SK-N-SH (cell line): ENCODE measurements at regions not wholly inside any gene's neighbourhood (a gene's known extent, or its start where the extent isn't known, plus 50 kb on each side); places are given as distances from the start of the nearest gene placed in this dataset.

Experiments used
- CTCF ChIA-PET: fragments of 300-600, 350-600 bp; formaldehyde crosslinking; extraction: SDS; loops from one replicate; lab custom pipeline; 2021; lab: Yijun Ruan, JAX
- POLR2A ChIA-PET: fragments of 350-600 bp; sonication (Branson Sonifier 250); formaldehyde crosslinking; extraction: SDS; loops from one replicate; lab custom pipeline; 2020; ENCODE audit warnings: antibody characterized with exemption, inconsistent platforms; lab: Yijun Ruan, JAX
- DNase-seq: peaks from one replicate; pipeline ENCODE4 v3.0.0; 2012
- H2AFZ ChIP-seq: fragments of 200-600 bp; sonication (generic); 2 replicates; pipeline ENCODE4 v1.8.1; 2016; ENCODE audit warnings: antibody characterized with exemption, mild to moderate bottlenecking, low read depth
- H3F3A ChIP-seq: fragments of 200-600 bp; sonication (generic); replicated peaks from 2 replicates; pipeline ENCODE3; 2016; ENCODE audit warnings: antibody characterized with exemption, mild to moderate bottlenecking; ENCODE audit not compliant: insufficient read depth
- H3K27ac ChIP-seq, 2 experiments: fragments of 200-500 bp in 1 of 2; fragments of 200-600 bp in 1 of 2; sonication (Bioruptor generic) in 1 of 2; sonication (generic), shearing (Covaris generic) in 1 of 2; 2 replicates each; pipeline versions ENCODE4 v1.5.1 to v1.6.1; 2014 to 2016; ENCODE audit warnings: low read depth in 2 of 2, inconsistent platforms in 1 of 2, low read length in 1 of 2, mild to moderate bottlenecking in 1 of 2, mixed read lengths in 1 of 2
- H3K27me3 ChIP-seq: fragments of 200-600 bp; sonication (generic), shearing (Covaris generic); 2 replicates; pipeline ENCODE4 v1.6.1; 2016; ENCODE audit warnings: mixed run types; ENCODE audit not compliant: insufficient read depth
- H3K36me3 ChIP-seq, 2 experiments: fragments of 200-500 bp in 1 of 2; fragments of 200-600 bp in 1 of 2; sonication (Bioruptor generic) in 1 of 2; sonication (generic) in 1 of 2; replicated peaks in 1 of 2; 2 replicates each; pipeline versions ENCODE3 to v1.5.1; 2014 to 2016; ENCODE audit warnings: low read length in 1 of 2, mild to moderate bottlenecking in 1 of 2; ENCODE audit not compliant: insufficient read depth in 2 of 2, control insufficient read depth in 1 of 2
- H3K4me1 ChIP-seq, 2 experiments: fragments of 200-500 bp in 1 of 2; fragments of 200-600 bp in 1 of 2; sonication (Bioruptor generic) in 1 of 2; sonication (generic), shearing (Covaris generic) in 1 of 2; 2 replicates each; pipeline versions ENCODE4 v1.5.1 to v1.6.1; 2014 to 2016; ENCODE audit warnings: low read depth in 1 of 2, low read length in 1 of 2, mixed run types in 1 of 2; ENCODE audit not compliant: insufficient read depth in 2 of 2, control insufficient read depth in 1 of 2
- H3K4me2 ChIP-seq: fragments of 200-600 bp; sonication (generic), shearing (Covaris generic); 2 replicates; pipeline ENCODE4 v1.6.1; 2017; ENCODE audit warnings: mixed run types
- H3K4me3 ChIP-seq, 2 experiments: fragments of 200-500 bp in 1 of 2; fragments of 200-600 bp in 1 of 2; sonication (Bioruptor generic) in 1 of 2; sonication (generic), shearing (Covaris generic) in 1 of 2; 2 replicates each; pipeline versions ENCODE4 v1.5.1 to v1.8.1; 2014 to 2016; ENCODE audit warnings: low read depth in 2 of 2, inconsistent platforms in 1 of 2, low read length in 1 of 2, mild to moderate bottlenecking in 1 of 2, mixed read lengths in 1 of 2, moderate library complexity in 1 of 2
- H3K79me2 ChIP-seq: fragments of 200-600 bp; sonication (generic); 2 replicates; pipeline ENCODE4 v1.8.1; 2017; ENCODE audit warnings: mild to moderate bottlenecking; ENCODE audit not compliant: insufficient read depth
- H3K9ac ChIP-seq: fragments of 200-600 bp; sonication (generic); 2 replicates; pipeline ENCODE4 v1.6.1; 2017; ENCODE audit warnings: mixed run types
- H3K9me2 ChIP-seq: fragments of 200-600 bp; sonication (generic); 2 replicates; pipeline ENCODE4 v1.6.1; 2017; ENCODE audit warnings: mixed run types
- H3K9me3 ChIP-seq: fragments of 200-600 bp; sonication (generic); 2 replicates; pipeline ENCODE4 v1.6.1; 2017; ENCODE audit warnings: mixed run types, mild to moderate bottlenecking, moderate library complexity
- H4K20me1 ChIP-seq: fragments of 200-600 bp; sonication (generic); 2 replicates; pipeline ENCODE4 v1.6.1; 2017; ENCODE audit warnings: mild to moderate bottlenecking, mixed run types; ENCODE audit not compliant: insufficient read depth
- CHD2 ChIP-seq: fragments of 150-350 bp; IDR thresholded peaks from 2 replicates; pipeline ENCODE4 v1.6.1; 2018; ENCODE audit warnings: low read length; ENCODE audit not compliant: partially characterized antibody
- ELF1 ChIP-seq: IDR thresholded peaks from 2 replicates; pipeline ENCODE4 v1.4.0; 2012
- EP300 ChIP-seq, 2 experiments: IDR thresholded peaks; 2 replicates each; pipeline versions ENCODE4 v1.4.0 to v1.6.1; 2012; ENCODE audit warnings: borderline replicate concordance in 1 of 2, low read depth in 1 of 2, low read length in 1 of 2
- EZH2phosphoT487 ChIP-seq: fragments of 200-600 bp; sonication (generic); IDR thresholded peaks from 2 replicates; pipeline ENCODE4 v1.6.1; 2017; ENCODE audit warnings: low read depth, mixed run types, mild to moderate bottlenecking, antibody characterized with exemption, moderate library complexity, borderline replicate concordance
- FOSL2 ChIP-seq: IDR thresholded peaks from 2 replicates; pipeline ENCODE4 v1.4.0; 2012; ENCODE audit warnings: low read depth, mild to moderate bottlenecking, moderate library complexity, borderline replicate concordance
- FOXJ3 ChIP-seq: sonication (generic); formaldehyde crosslinking; IDR thresholded peaks from 2 replicates; pipeline ENCODE4 v1.5.1; 2020; ENCODE audit warnings: mild to moderate bottlenecking, missing genetic modification reagents
- FOXM1 ChIP-seq: IDR thresholded peaks from 2 replicates; pipeline ENCODE4 v1.4.0; 2012; ENCODE audit warnings: low read depth, mild to moderate bottlenecking
- GATA2 ChIP-seq: sonication (generic); formaldehyde crosslinking; IDR thresholded peaks from 2 replicates; pipeline ENCODE4 v1.5.0; 2020; ENCODE audit warnings: mild to moderate bottlenecking, missing genetic modification reagents
- IRF3 ChIP-seq: fragments of 150-350 bp; IDR thresholded peaks from 2 replicates; pipeline ENCODE4 v1.6.1; 2016; ENCODE audit warnings: mild to moderate bottlenecking, low read depth, low read length
- JUND ChIP-seq: IDR thresholded peaks from 2 replicates; pipeline ENCODE4 v1.4.0; 2012
- MAX ChIP-seq: IDR thresholded peaks from 2 replicates; pipeline ENCODE4 v1.4.0; 2012; ENCODE audit warnings: low read depth
- MEF2A ChIP-seq: IDR thresholded peaks from 2 replicates; pipeline ENCODE4 v1.4.0; 2012; ENCODE audit warnings: low read depth, borderline replicate concordance
- NFIC ChIP-seq: IDR thresholded peaks from 2 replicates; pipeline ENCODE4 v1.4.0; 2012; ENCODE audit warnings: borderline replicate concordance
- NRF1 ChIP-seq: IDR thresholded peaks from 2 replicates; pipeline ENCODE4 v1.6.1; 2012; ENCODE audit warnings: low read depth, mild to moderate bottlenecking, low read length
- PBX3 ChIP-seq: IDR thresholded peaks from 2 replicates; pipeline ENCODE4; 2012
- POLR2AphosphoS5 ChIP-seq: IDR thresholded peaks from 2 replicates; pipeline ENCODE4 v1.6.1; 2012; ENCODE audit warnings: low read depth, low read length
- RAD21 ChIP-seq: IDR thresholded peaks from 2 replicates; pipeline ENCODE4 v1.6.1; 2012; ENCODE audit warnings: mild to moderate bottlenecking, low read length
- REST ChIP-seq: IDR thresholded peaks from 2 replicates; pipeline ENCODE4 v1.6.1; 2012; ENCODE audit warnings: mild to moderate bottlenecking, low read depth, low read length, moderate library complexity
- RXRA ChIP-seq: IDR thresholded peaks from 2 replicates; pipeline ENCODE4 v1.4.0; 2012; ENCODE audit warnings: low read depth, mild to moderate bottlenecking, borderline replicate concordance
- SMC3 ChIP-seq: IDR thresholded peaks from 2 replicates; pipeline ENCODE4 v1.6.1; 2012; ENCODE audit warnings: low read depth, low read length, improper control_type of control experiment
- TAF1 ChIP-seq: IDR thresholded peaks from 2 replicates; pipeline ENCODE4 v1.6.1; 2012; ENCODE audit warnings: low read depth, mild to moderate bottlenecking, low read length, moderate library complexity, borderline replicate concordance
- TCF12 ChIP-seq: IDR thresholded peaks from 2 replicates; pipeline ENCODE4 v1.4.0; 2012
- TEAD4 ChIP-seq: IDR thresholded peaks from 2 replicates; pipeline ENCODE4 v1.4.0; 2012; ENCODE audit warnings: mild to moderate bottlenecking, borderline replicate concordance; ENCODE audit not compliant: insufficient read depth
- YY1 ChIP-seq: IDR thresholded peaks from 2 replicates; pipeline ENCODE4 v1.4.0; 2012; ENCODE audit warnings: low read depth, mild to moderate bottlenecking
- ZBTB33 ChIP-seq: IDR thresholded peaks from 2 replicates; pipeline ENCODE4 v1.4.0; 2012; ENCODE audit warnings: low read depth, borderline replicate concordance
- WGBS: methylation state at CpG from one replicate; pipeline ENCODE4 v1.1.6; 2017; ENCODE audit warnings: low lambda C conversion rate; 5-methylcytosine and 5-hydroxymethylcytosine counted together

GRCh38 chr4:140237616-140238350, 83.8 kb upstream of the MAML3 start:
- peak overlapping the region; percentile 69 for H3K4me2 ChIP-seq
- H3K9me2 ChIP-seq: no peaks in the 10 kb centered on the region
- H3F3A ChIP-seq: peaks cover 14% of the 10 kb centered on the region
- 10% methylated on average over 14 of the region's 16 CpGs for WGBS
- no peaks in the 10 kb centered on the region for H3K79me2 ChIP-seq
- ChIA-PET POLR2A (interaction anchor here (0.6 to 5.1 kb wide), 23 partner anchors 13 to 681 kb away, joined by 3 to 80 read pairs (median 4); partner anchors contain the start of genes MAML3, SCOC and SETD7), CTCF (interaction anchor here (0.7 to 2.9 kb wide), 11 partner anchors 8 to 581 kb away, joined by 3 to 32 read pairs (median 3); partner anchors contain the start of gene MAML3)
- H2AFZ ChIP-seq: peak overlapping the region; percentile 90
- peak overlapping the region; percentile 61 for H3K9ac ChIP-seq
- no peaks in the 10 kb centered on the region for H3K9me3 ChIP-seq
- H3K27me3 ChIP-seq: no peaks in the 10 kb centered on the region
- peaks cover 34 to 47% of the 10 kb centered on the region in 2 experiments for H3K4me1 ChIP-seq
- H4K20me1 ChIP-seq: no peaks in the 10 kb centered on the region
- peak; percentile 88 for DNase-seq
- peak overlapping the region; percentile 29 to 31; a peak in 3 of 4 replicates for H3K4me3 ChIP-seq
- H3K36me3 ChIP-seq: no peaks in the 10 kb centered on the region
- peak overlapping the region; percentile 84 to 100 for H3K27ac ChIP-seq
- TF ChIP-seq PBX3 (peak; percentile 75), SMC3 (no peak), POLR2AphosphoS5 (peak; percentile 87), TEAD4 (peak; percentile 51; the same call in 1 of the 2 replicates), IRF3 (no peak), REST (peak; percentile 74; the same call in 1 of the 2 replicates), GATA2 (CRISPR knock-in tag) (peak; percentile 22; the same call in 1 of the 2 replicates), FOSL2 (no peak), EP300 (IDR thresholded peaks at IDR 0.05; ENCODE audit: borderline replicate concordance in 1 of 2, low read depth in 1 of 2, low read length in 1 of 2) (peak; percentile 54 to 86; a peak in 3 of 4 replicates), ZBTB33 (0 out of 2 replicates have a peak, but pooled peaks have one; percentile 27), NRF1 (no peak), RAD21 (peak; percentile 31), JUND (peak; percentile 36; the same call in 1 of the 2 replicates), TAF1 (peak; percentile 66), YY1 (peak; percentile 66), NFIC (peak; percentile 75; the same call in 1 of the 2 replicates), MEF2A (peak; percentile 34; the same call in 1 of the 2 replicates), FOXM1 (0 out of 2 replicates have a peak, but pooled peaks have one; percentile 40), EZH2phosphoT487 (no peak), MAX (peak; percentile 96), RXRA (peak; percentile 43; the same call in 1 of the 2 replicates), FOXJ3 (CRISPR knock-in tag) (peak; percentile 86), CHD2 (peak; percentile 86), ELF1 (0 out of 2 replicates have a peak, but pooled peaks have one; percentile 50), TCF12 (peak; percentile 99)
